Vagina (tissue), 2 donors: ENCODE measurements at regions not wholly inside any gene's neighbourhood (a gene's known extent, or its start where the extent isn't known, plus 50 kb on each side); places are given as distances from the start of the nearest gene placed in this dataset.

Source experiments
- CTCF ChIP-seq, 3 experiments: fragments of 450-650 bp in 2 of 3; fragments of 200-600 bp in 1 of 3; sonication (generic) in 1 of 3; IDR thresholded peaks; one replicate each; pipeline ENCODE4 v1.5.1; 2017 to 2019; ENCODE audit warnings: antibody characterized with exemption in 3 of 3, mild to moderate bottlenecking in 2 of 3, moderate library complexity in 2 of 3
- POLR2A ChIP-seq, 2 donors: fragments of 450-650 bp; IDR thresholded peaks; one replicate each; pipeline ENCODE4 v1.6.1; 2017; ENCODE audit warnings: antibody characterized with exemption in 2 of 2, mild to moderate bottlenecking in 2 of 2, moderate library complexity in 2 of 2
- POLR2AphosphoS5 ChIP-seq, 2 donors: sonication (generic); formaldehyde crosslinking; IDR thresholded peaks; one replicate each; pipeline ENCODE4 v1.9.0; 2017; ENCODE audit warnings: antibody characterized with exemption in 2 of 2, mild to moderate bottlenecking in 2 of 2, low read depth in 1 of 2; ENCODE audit not compliant: insufficient read depth in 1 of 2

DNA sequence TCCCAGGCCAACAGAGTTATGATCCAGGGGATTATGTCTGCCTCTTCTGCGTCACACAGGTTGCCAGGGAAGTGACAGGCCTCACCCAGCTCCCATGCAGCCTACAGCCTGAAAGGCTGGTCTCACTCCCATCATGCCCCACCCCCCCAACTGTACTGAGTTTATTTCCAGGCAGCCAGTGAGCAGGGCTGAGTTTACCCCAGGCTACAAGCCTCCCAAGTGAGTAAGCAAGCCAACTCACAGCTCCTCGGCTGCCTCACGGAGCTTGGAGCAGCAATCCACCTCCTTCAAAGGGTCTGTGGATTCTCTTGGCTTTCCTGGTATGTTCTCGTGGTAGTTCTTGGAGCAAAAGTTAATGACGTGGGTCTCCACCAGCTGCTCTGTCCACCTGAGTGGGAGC lies 1147.6 kb upstream of the ADGRL4 start:
- TF ChIP-seq POLR2A (IDR thresholded peaks at IDR 0.05) (no peak), CTCF (IDR thresholded peaks at IDR 0.05) (no peak), POLR2AphosphoS5 (IDR thresholded peaks at IDR 0.05; ENCODE audit: insufficient read depth in 1 of 2, low read depth in 1 of 2) (no peak)
